Keratinocyte (primary cell): ENCODE measurements at regions not wholly inside any gene's neighbourhood (a gene's known extent, or its start where the extent isn't known, plus 50 kb on each side); places are given as distances from the start of the nearest gene placed in this dataset.

Source experiments
- DNase-seq: peaks from one replicate; pipeline ENCODE4 v3.0.0-alpha.2; 2011; ENCODE audit warnings: low read depth, missing footprints, low spot score
- FAIRE-seq: peaks from 2 replicates; lab custom pipeline; 2011; peaks lifted over from hg19 to GRCh38; lab: Jason Lieb, UNC
- H2AFZ ChIP-seq: 2 replicates; pipeline ENCODE4 v1.6.0; 2012; ENCODE audit warnings: low read length, control low read depth, inconsistent platforms; ENCODE audit not compliant: control insufficient read depth
- H3K27ac ChIP-seq: 2 replicates; pipeline ENCODE4 v1.5.1; 2011; ENCODE audit warnings: low read length; ENCODE audit not compliant: control insufficient read depth, insufficient read depth
- H3K27me3 ChIP-seq: 3 replicates; pipeline ENCODE4 v1.6.0; 2011; ENCODE audit warnings: low read length; ENCODE audit not compliant: control insufficient read depth, insufficient read depth; ENCODE audit errors: extremely low read depth
- H3K36me3 ChIP-seq, 2 experiments: 2 replicates in 1 of 2; 3 replicates in 1 of 2; pipeline ENCODE4 v1.5.1; 2011; ENCODE audit warnings: low read length in 2 of 2, mild to moderate bottlenecking in 1 of 2; ENCODE audit not compliant: control insufficient read depth in 2 of 2, insufficient read depth in 2 of 2; ENCODE audit errors: extremely low read depth in 1 of 2
- H3K4me1 ChIP-seq: 3 replicates; pipeline ENCODE4 v1.5.1; 2011; ENCODE audit warnings: low read length; ENCODE audit not compliant: control insufficient read depth, insufficient read depth; ENCODE audit errors: extremely low read depth
- H3K4me2 ChIP-seq: 3 replicates; pipeline ENCODE4 v1.6.0; 2011; ENCODE audit warnings: low read depth, low read length; ENCODE audit not compliant: control insufficient read depth, insufficient read depth; ENCODE audit errors: extremely low read depth
- H3K4me3 ChIP-seq, 3 experiments: fragments of 200-600 bp in 1 of 3; sonication (generic) in 1 of 3; 2 replicates in 2 of 3; 3 replicates in 1 of 3; pipeline ENCODE4 v1.5.1; 2011 to 2016; ENCODE audit warnings: low read length in 3 of 3, mild to moderate bottlenecking in 3 of 3, control low read depth in 2 of 3, inconsistent platforms in 1 of 3, low read depth in 1 of 3, mixed read lengths in 1 of 3, mixed run types in 1 of 3, moderate library complexity in 1 of 3; ENCODE audit not compliant: control insufficient read depth in 2 of 3, insufficient read depth in 2 of 3; ENCODE audit errors: extremely low read depth in 1 of 3
- H3K79me2 ChIP-seq: 2 replicates; pipeline ENCODE4 v1.6.0; 2012; ENCODE audit warnings: low read length; ENCODE audit not compliant: control insufficient read depth, insufficient read depth
- H3K9ac ChIP-seq: 3 replicates; pipeline ENCODE4 v1.6.0; 2011; ENCODE audit warnings: low read length; ENCODE audit not compliant: control insufficient read depth, insufficient read depth; ENCODE audit errors: extremely low read depth
- H3K9me1 ChIP-seq: 3 replicates; pipeline ENCODE4 v1.6.0; 2011; ENCODE audit warnings: low read length; ENCODE audit not compliant: control insufficient read depth, insufficient read depth; ENCODE audit errors: extremely low read depth
- H3K9me3 ChIP-seq: 2 replicates; pipeline ENCODE4 v1.5.1; 2012; ENCODE audit warnings: low read depth, low read length; ENCODE audit not compliant: control insufficient read depth
- H4K20me1 ChIP-seq: 3 replicates; pipeline ENCODE4 v1.6.0; 2011; ENCODE audit warnings: low read length; ENCODE audit not compliant: control insufficient read depth, insufficient read depth; ENCODE audit errors: extremely low read depth
- EZH2 ChIP-seq: IDR thresholded peaks from one replicate; pipeline ENCODE4 v1.6.1; 2012; ENCODE audit warnings: inconsistent platforms, mild to moderate bottlenecking, low read length, moderate library complexity
- dilution Hi-C: fragments of 300-500 bp; cut with MboI; formaldehyde crosslinking; loops from one replicate; pipeline ENCODE4 v1.7.0; 2020; ENCODE audit warnings: low sequenced_read_pairs; ENCODE audit not compliant: extremely low pct_ligation_motif_present
- TF ChIP-seq, protein P1 (sequence below), 3 experiments: IDR thresholded peaks in 1 of 3; conservative IDR thresholded peaks in 1 of 3; optimal IDR thresholded peaks in 1 of 3; 2 replicates in 2 of 3; 3 replicates in 1 of 3; pipeline versions ENCODE3 to v1.5.1; 2011; ENCODE audit warnings: low read length in 3 of 3, mild to moderate bottlenecking in 3 of 3, moderate library complexity in 2 of 3, control low read depth in 1 of 3, inconsistent platforms in 1 of 3; ENCODE audit not compliant: insufficient read depth in 2 of 3; ENCODE audit errors: extremely low read depth in 1 of 3

DNA sequence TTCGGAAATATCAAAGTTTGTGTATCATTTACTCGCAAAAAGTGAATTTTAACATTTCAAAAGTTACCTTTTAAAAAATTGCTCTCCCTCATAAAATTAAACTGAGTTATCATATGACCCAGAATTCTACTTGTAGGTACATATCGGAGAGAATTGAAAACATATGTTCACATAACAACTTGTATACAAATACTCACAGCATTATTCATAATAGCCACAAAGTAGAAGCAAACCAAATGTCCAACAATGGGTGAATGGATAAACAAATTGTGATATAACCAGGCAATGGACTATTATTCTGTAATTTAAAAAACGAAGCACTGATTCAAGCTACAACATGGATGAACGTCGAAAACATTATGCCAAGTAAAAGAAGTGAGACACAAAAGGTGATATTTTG is 412.0 kb upstream of the TCF4 start:
- no peak for FAIRE-seq
- H3K9ac ChIP-seq: no peak overlapping the region
- dilution Hi-C loops: no loop called here
- H3K27me3 ChIP-seq: no peaks in the 10 kb centered on the region
- H3K79me2 ChIP-seq: no peaks in the 10 kb centered on the region
- no peak overlapping the region for H2AFZ ChIP-seq
- no peaks in the 10 kb centered on the region for H3K9me1 ChIP-seq
- H3K27ac ChIP-seq: no peak overlapping the region
- no peaks in the 10 kb centered on the region for H3K9me3 ChIP-seq
- H3K4me1 ChIP-seq: peaks cover 17% of the 10 kb centered on the region
- TF ChIP-seq, protein P1, sequence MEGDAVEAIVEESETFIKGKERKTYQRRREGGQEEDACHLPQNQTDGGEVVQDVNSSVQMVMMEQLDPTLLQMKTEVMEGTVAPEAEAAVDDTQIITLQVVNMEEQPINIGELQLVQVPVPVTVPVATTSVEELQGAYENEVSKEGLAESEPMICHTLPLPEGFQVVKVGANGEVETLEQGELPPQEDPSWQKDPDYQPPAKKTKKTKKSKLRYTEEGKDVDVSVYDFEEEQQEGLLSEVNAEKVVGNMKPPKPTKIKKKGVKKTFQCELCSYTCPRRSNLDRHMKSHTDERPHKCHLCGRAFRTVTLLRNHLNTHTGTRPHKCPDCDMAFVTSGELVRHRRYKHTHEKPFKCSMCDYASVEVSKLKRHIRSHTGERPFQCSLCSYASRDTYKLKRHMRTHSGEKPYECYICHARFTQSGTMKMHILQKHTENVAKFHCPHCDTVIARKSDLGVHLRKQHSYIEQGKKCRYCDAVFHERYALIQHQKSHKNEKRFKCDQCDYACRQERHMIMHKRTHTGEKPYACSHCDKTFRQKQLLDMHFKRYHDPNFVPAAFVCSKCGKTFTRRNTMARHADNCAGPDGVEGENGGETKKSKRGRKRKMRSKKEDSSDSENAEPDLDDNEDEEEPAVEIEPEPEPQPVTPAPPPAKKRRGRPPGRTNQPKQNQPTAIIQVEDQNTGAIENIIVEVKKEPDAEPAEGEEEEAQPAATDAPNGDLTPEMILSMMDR (optimal IDR thresholded peaks at IDR 0.05 in 1 of 3, IDR thresholded peaks at IDR 0.05 in 1 of 3, conservative IDR thresholded peaks at IDR 0.05 in 1 of 3; ENCODE audit: extremely low read depth in 1 of 3, insufficient read depth in 2 of 3, low read length in 3 of 3): no peak
- no peak for TF ChIP-seq EZH2
- no peak overlapping the region for H3K4me2 ChIP-seq
- DNase-seq: no peak
- no peak overlapping the region for H3K4me3 ChIP-seq
- H4K20me1 ChIP-seq: no peaks in the 10 kb centered on the region
- no peaks in the 10 kb centered on the region for H3K36me3 ChIP-seq

DNA sequence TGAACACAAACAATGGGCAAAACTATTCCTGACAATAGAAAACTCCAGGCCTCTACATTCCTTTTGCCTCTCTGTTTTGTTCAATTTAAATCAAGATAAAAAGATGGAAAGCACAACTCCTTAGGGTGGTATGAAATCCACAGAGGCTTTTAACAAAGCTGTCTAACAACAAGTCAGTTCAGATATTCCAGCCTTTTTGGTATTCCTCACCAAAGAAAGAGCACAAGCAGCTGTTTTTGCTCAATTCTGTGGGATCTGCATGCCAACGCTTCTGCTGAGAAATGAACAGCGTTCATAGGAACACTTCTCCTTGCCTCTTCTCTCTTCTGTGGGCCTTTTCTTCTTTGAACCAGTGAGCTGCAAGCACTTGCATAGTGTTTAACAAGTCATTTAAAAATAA is 411.6 kb upstream of the TCF4 start:
- Histone ChIP-seq H3K27me3 (no peaks in the 10 kb centered on the region), H3K9me1 (no peaks in the 10 kb centered on the region), H3K79me2 (no peaks in the 10 kb centered on the region), H3K27ac (no peak overlapping the region), H3K9ac (no peak overlapping the region), H3K9me3 (no peaks in the 10 kb centered on the region), H2AFZ (no peak overlapping the region), H3K4me3 (no peak overlapping the region), H3K4me1 (peaks cover 17% of the 10 kb centered on the region), H4K20me1 (no peaks in the 10 kb centered on the region), H3K36me3 (no peaks in the 10 kb centered on the region), H3K4me2 (no peak overlapping the region)
- FAIRE-seq (no peak), DNase-seq (no peak)
- TF ChIP-seq, protein P1 (optimal IDR thresholded peaks at IDR 0.05 in 1 of 3, IDR thresholded peaks at IDR 0.05 in 1 of 3, conservative IDR thresholded peaks at IDR 0.05 in 1 of 3; ENCODE audit: extremely low read depth in 1 of 3, insufficient read depth in 2 of 3, low read length in 3 of 3): no peak
- TF ChIP-seq EZH2: no peak
- dilution Hi-C loops: no loop called here
